ENCODE measurements at regions not wholly inside any gene's neighbourhood (a gene's known extent, or its start where the extent isn't known, plus 50 kb on each side); places are given as distances from the start of the nearest gene placed in this dataset.
"Not testable (repeated sequence)": the region's sequence is repeated elsewhere in the genome, so short reads cannot be mapped to it uniquely, and the experiment has no call there.

- Histone ChIP-seq H3K4me1 (peaks cover 12% of the 10 kb centered on the region; the same call in 1 of the 2 replicates), H3K27ac (no peak overlapping the region), H3K27me3 (no peaks in the 10 kb centered on the region), H3K9me3 (replicated peaks) (0 out of 2 replicates have a peak, but pooled peaks cover 3% of the 10 kb centered on the region), H3K36me3 (no peaks in the 10 kb centered on the region), H3K4me3 (no peak overlapping the region)
- DNase-seq: no peak
Measured at GRCh38 chr17:13416748-13417363, 184.9 kb downstream of the HS3ST3A1 start.

GRCh38 chr17:13415871-13416416 lies 185.8 kb downstream of the HS3ST3A1 start:
- Histone ChIP-seq H3K4me3 (no peak overlapping the region; the same call in 1 of the 2 replicates), H3K27me3 (no peaks in the 10 kb centered on the region), H3K4me1 (peaks cover 12% of the 10 kb centered on the region; the same call in 1 of the 2 replicates), H3K27ac (no peak overlapping the region), H3K36me3 (no peaks in the 10 kb centered on the region), H3K9me3 (replicated peaks) (0 out of 2 replicates have a peak, but pooled peaks cover 3% of the 10 kb centered on the region)
- peak; percentile 85 to 91 for DNase-seq

- peaks cover 12% of the 10 kb centered on the region; the same call in 1 of the 2 replicates for H3K4me1 ChIP-seq
- not testable (repeated sequence) for H3K36me3 ChIP-seq; H3K9me3 ChIP-seq (replicated peaks); DNase-seq; H3K27ac ChIP-seq; H3K27me3 ChIP-seq; H3K4me3 ChIP-seq
Measured at GRCh38 chr17:13415200-13415599, 186.5 kb downstream of the HS3ST3A1 start.

GRCh38 chr17:13413001-13413400 lies 188.7 kb downstream of the HS3ST3A1 start:
- H3K4me1 ChIP-seq: peaks cover 12% of the 10 kb centered on the region; the same call in 1 of the 2 replicates
- no peak overlapping the region for H3K27ac ChIP-seq
- no peak overlapping the region for H3K4me3 ChIP-seq
- no peaks in the 10 kb centered on the region for H3K36me3 ChIP-seq
- 0 out of 2 replicates have a peak, but pooled peaks cover 3% of the 10 kb centered on the region for H3K9me3 ChIP-seq (replicated peaks)
- H3K27me3 ChIP-seq: no peaks in the 10 kb centered on the region
- no peak for DNase-seq

GRCh38 chr17:13410874-13411273 lies 190.9 kb downstream of the HS3ST3A1 start:
- 0 out of 2 replicates have a peak, but pooled peaks cover 3% of the 10 kb centered on the region for H3K9me3 ChIP-seq (replicated peaks)
- no peak for DNase-seq
- H3K4me3 ChIP-seq: no peak overlapping the region
- no peak overlapping the region for H3K27ac ChIP-seq
- no peaks in the 10 kb centered on the region for H3K36me3 ChIP-seq
- peaks cover 3% of the 10 kb centered on the region; the same call in 1 of the 2 replicates for H3K4me1 ChIP-seq
- H3K27me3 ChIP-seq: no peaks in the 10 kb centered on the region

GRCh38 chr17:13410214-13410613 lies 191.5 kb downstream of the HS3ST3A1 start:
- no peaks in the 10 kb centered on the region for H3K36me3 ChIP-seq
- H3K9me3 ChIP-seq (replicated peaks): 0 out of 2 replicates have a peak, but pooled peaks cover 1% of the 10 kb centered on the region
- no peak overlapping the region for H3K27ac ChIP-seq

GRCh38 chr17:13409455-13409854 lies 192.3 kb downstream of the HS3ST3A1 start:
- no peaks in the 10 kb centered on the region for H3K4me1 ChIP-seq
- H3K36me3 ChIP-seq: no peaks in the 10 kb centered on the region
- H3K27ac ChIP-seq: no peak overlapping the region
- no peaks in the 10 kb centered on the region for H3K27me3 ChIP-seq
- H3K9me3 ChIP-seq (replicated peaks): no peaks in the 10 kb centered on the region
- H3K4me3 ChIP-seq: no peak overlapping the region
- DNase-seq: no peak

More at GRCh38 chr17:13410214-13410613, 191.5 kb downstream of the HS3ST3A1 start:
- no peaks in the 10 kb centered on the region for H3K4me1 ChIP-seq
- no peak overlapping the region for H3K4me3 ChIP-seq
- no peak for DNase-seq
- H3K27me3 ChIP-seq: no peaks in the 10 kb centered on the region

GRCh38 chr17:13407381-13407780 lies 194.3 kb downstream of the HS3ST3A1 start:
- no peak overlapping the region for H3K4me3 ChIP-seq
- no peaks in the 10 kb centered on the region for H3K4me1 ChIP-seq
- H3K36me3 ChIP-seq: no peaks in the 10 kb centered on the region
- H3K27me3 ChIP-seq: no peaks in the 10 kb centered on the region
- no peak overlapping the region for H3K27ac ChIP-seq
- no peak for DNase-seq
- no peaks in the 10 kb centered on the region for H3K9me3 ChIP-seq (replicated peaks)

GRCh38 chr17:13405807-13406206 lies 195.9 kb downstream of the HS3ST3A1 start:
- H3K27me3 ChIP-seq: no peaks in the 10 kb centered on the region
- no peaks in the 10 kb centered on the region for H3K36me3 ChIP-seq
- H3K4me1 ChIP-seq: no peaks in the 10 kb centered on the region
- no peak overlapping the region for H3K27ac ChIP-seq
- no peak overlapping the region for H3K4me3 ChIP-seq
- no peak for DNase-seq
- H3K9me3 ChIP-seq (replicated peaks): 0 out of 2 replicates have a peak, but pooled peaks cover 2% of the 10 kb centered on the region

GRCh38 chr17:13405080-13405479 lies 196.6 kb downstream of the HS3ST3A1 start:
- Histone ChIP-seq H3K27ac (no peak overlapping the region), H3K27me3 (no peaks in the 10 kb centered on the region), H3K4me1 (no peaks in the 10 kb centered on the region), H3K36me3 (no peaks in the 10 kb centered on the region), H3K4me3 (no peak overlapping the region), H3K9me3 (replicated peaks) (0 out of 2 replicates have a peak, but pooled peaks cover 4% of the 10 kb centered on the region)
- no peak for DNase-seq

- no peak for DNase-seq
- H3K9me3 ChIP-seq (replicated peaks): 0 out of 2 replicates have a peak, but pooled peaks cover 4% of the 10 kb centered on the region
- no peak overlapping the region for H3K4me3 ChIP-seq
- H3K27ac ChIP-seq: no peak overlapping the region
- no peaks in the 10 kb centered on the region for H3K4me1 ChIP-seq
- H3K27me3 ChIP-seq: no peaks in the 10 kb centered on the region
- no peaks in the 10 kb centered on the region for H3K36me3 ChIP-seq
Measured at GRCh38 chr17:13403982-13404946, 197.5 kb downstream of the HS3ST3A1 start.

GRCh38 chr17:13400491-13400890 lies 201.2 kb downstream of the HS3ST3A1 start:
- no peak overlapping the region for H3K27ac ChIP-seq
- H3K27me3 ChIP-seq: no peaks in the 10 kb centered on the region
- H3K9me3 ChIP-seq (replicated peaks): 0 out of 2 replicates have a peak, but pooled peaks cover 4% of the 10 kb centered on the region
- no peak overlapping the region for H3K4me3 ChIP-seq
- DNase-seq: no peak
- no peaks in the 10 kb centered on the region for H3K4me1 ChIP-seq
- no peaks in the 10 kb centered on the region for H3K36me3 ChIP-seq

- no peaks in the 10 kb centered on the region for H3K27me3 ChIP-seq
- no peak overlapping the region for H3K27ac ChIP-seq
- no peaks in the 10 kb centered on the region for H3K36me3 ChIP-seq
- peaks cover 3% of the 10 kb centered on the region; the same call in 1 of the 2 replicates for H3K4me1 ChIP-seq
- H3K9me3 ChIP-seq (replicated peaks): 0 out of 2 replicates have a peak, but pooled peaks cover 4% of the 10 kb centered on the region
- DNase-seq: no peak
- no peak overlapping the region for H3K4me3 ChIP-seq
Measured at GRCh38 chr17:13398853-13399252, 202.9 kb downstream of the HS3ST3A1 start.

GRCh38 chr17:13398091-13398490 lies 203.6 kb downstream of the HS3ST3A1 start:
- peaks cover 3% of the 10 kb centered on the region; the same call in 1 of the 2 replicates for H3K4me1 ChIP-seq
- no peak for DNase-seq
- H3K4me3 ChIP-seq: no peak overlapping the region
- no peaks in the 10 kb centered on the region for H3K27me3 ChIP-seq
- H3K27ac ChIP-seq: no peak overlapping the region
- 0 out of 2 replicates have a peak, but pooled peaks cover 4% of the 10 kb centered on the region for H3K9me3 ChIP-seq (replicated peaks)
- no peaks in the 10 kb centered on the region for H3K36me3 ChIP-seq
